ENCODE measurements at regions not wholly inside any gene's neighbourhood (a gene's known extent, or its start where the extent isn't known, plus 50 kb on each side); places are given as distances from the start of the nearest gene placed in this dataset.

- no peak overlapping the region for H3K27ac ChIP-seq (ENCODE audit: low read depth, low read length)
Measured at GRCh38 chr13:34343413-34343940, 525.5 kb downstream of the RFC3 start.

DNA sequence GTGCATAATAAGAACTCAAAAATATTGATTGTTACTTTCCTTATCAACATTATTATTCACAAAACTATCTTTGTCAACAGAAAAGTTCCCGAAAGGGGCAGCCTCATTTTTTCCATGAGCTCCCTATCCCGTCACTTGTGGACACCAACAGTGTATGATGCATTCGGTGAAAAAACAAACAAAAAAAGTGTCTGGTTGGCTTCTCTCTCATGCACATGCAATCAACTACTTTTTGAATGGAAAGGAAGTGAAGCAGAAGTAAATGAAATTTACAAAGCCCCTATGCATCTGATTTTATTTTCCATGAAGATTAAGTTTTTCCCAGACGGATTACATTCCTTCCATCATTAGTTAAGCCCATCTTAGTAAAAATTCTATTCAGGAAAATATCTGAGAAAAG lies 526.9 kb downstream of the RFC3 start:
- ChIA-PET RAD21 (ENCODE audit: low non-redundant PET in 1 of 2, low total read pairs in 2 of 2, uncharacterized antibody in 2 of 2, unreplicated experiment in 2 of 2) (no interaction called here), POLR2A (no interaction called here), CTCF (no interaction called here)
- Histone ChIP-seq H3K4me3 (replicated peaks in 1 of 2; ENCODE audit: low read depth in 1 of 2, low read length in 2 of 2) (no peak overlapping the region), H2AFZ (ENCODE audit: low read depth, low read length, poor library complexity, severe bottlenecking) (no peak overlapping the region), H3K9ac (ENCODE audit: low read length) (no peak overlapping the region), H3K9me2 (ENCODE audit: insufficient read depth) (no peaks in the 10 kb centered on the region), H3K27ac (ENCODE audit: low read depth, low read length) (no peak overlapping the region), H3K4me2 (ENCODE audit: low read length) (no peak overlapping the region), H3K9me3 (ENCODE audit: control insufficient read depth in 1 of 2, insufficient read depth in 1 of 2, low read depth in 1 of 2, low read length in 2 of 2) (no peaks in the 10 kb centered on the region), H3K79me2 (ENCODE audit: insufficient read depth, low read length) (no peaks in the 10 kb centered on the region), H3K36me3 (ENCODE audit: control insufficient read depth in 1 of 2, insufficient read depth in 2 of 2, low read length in 2 of 2) (no peaks in the 10 kb centered on the region), H3K4me1 (ENCODE audit: control insufficient read depth in 1 of 2, insufficient read depth in 2 of 2, low read length in 2 of 2) (peaks cover 0 to 9% of the 10 kb centered on the region in 2 experiments; a peak in 1 of 4 replicates), H3K27me3 (ENCODE audit: insufficient read depth, low read length) (no peaks in the 10 kb centered on the region), H4K20me1 (ENCODE audit: insufficient read depth) (no peaks in the 10 kb centered on the region)
- intact Hi-C loops (cut with micrococcal nuclease): no loop called here
- no peak for ATAC-seq
- no peak for DNase-seq (ENCODE audit: low read depth, low spot score)
- no TSS peak for BruUV-seq (replicated peaks)
- TF ChIP-seq RAD21 (IDR thresholded peaks at IDR 0.05; ENCODE audit: low read depth) (no peak), POLR2A (IDR thresholded peaks at IDR 0.05; ENCODE audit: borderline replicate concordance, extremely low read depth, insufficient read depth, insufficient read length) (no peak), ZNF274 (IDR thresholded peaks at IDR 0.05; ENCODE audit: low read depth, low read length) (no peak), SIN3A (IDR thresholded peaks at IDR 0.05; ENCODE audit: low read depth) (no peak), EZH2 (IDR thresholded peaks at IDR 0.05) (no peak), EZH2phosphoT487 (IDR thresholded peaks at IDR 0.05; ENCODE audit: borderline replicate concordance) (no peak), ELF1 (IDR thresholded peaks at IDR 0.05; ENCODE audit: borderline replicate concordance, low read depth) (no peak)
- TF ChIP-seq, protein P1, sequence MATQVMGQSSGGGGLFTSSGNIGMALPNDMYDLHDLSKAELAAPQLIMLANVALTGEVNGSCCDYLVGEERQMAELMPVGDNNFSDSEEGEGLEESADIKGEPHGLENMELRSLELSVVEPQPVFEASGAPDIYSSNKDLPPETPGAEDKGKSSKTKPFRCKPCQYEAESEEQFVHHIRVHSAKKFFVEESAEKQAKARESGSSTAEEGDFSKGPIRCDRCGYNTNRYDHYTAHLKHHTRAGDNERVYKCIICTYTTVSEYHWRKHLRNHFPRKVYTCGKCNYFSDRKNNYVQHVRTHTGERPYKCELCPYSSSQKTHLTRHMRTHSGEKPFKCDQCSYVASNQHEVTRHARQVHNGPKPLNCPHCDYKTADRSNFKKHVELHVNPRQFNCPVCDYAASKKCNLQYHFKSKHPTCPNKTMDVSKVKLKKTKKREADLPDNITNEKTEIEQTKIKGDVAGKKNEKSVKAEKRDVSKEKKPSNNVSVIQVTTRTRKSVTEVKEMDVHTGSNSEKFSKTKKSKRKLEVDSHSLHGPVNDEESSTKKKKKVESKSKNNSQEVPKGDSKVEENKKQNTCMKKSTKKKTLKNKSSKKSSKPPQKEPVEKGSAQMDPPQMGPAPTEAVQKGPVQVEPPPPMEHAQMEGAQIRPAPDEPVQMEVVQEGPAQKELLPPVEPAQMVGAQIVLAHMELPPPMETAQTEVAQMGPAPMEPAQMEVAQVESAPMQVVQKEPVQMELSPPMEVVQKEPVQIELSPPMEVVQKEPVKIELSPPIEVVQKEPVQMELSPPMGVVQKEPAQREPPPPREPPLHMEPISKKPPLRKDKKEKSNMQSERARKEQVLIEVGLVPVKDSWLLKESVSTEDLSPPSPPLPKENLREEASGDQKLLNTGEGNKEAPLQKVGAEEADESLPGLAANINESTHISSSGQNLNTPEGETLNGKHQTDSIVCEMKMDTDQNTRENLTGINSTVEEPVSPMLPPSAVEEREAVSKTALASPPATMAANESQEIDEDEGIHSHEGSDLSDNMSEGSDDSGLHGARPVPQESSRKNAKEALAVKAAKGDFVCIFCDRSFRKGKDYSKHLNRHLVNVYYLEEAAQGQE (IDR thresholded peaks at IDR 0.05; ENCODE audit: low read depth): no peak
- TF ChIP-seq, protein P2, sequence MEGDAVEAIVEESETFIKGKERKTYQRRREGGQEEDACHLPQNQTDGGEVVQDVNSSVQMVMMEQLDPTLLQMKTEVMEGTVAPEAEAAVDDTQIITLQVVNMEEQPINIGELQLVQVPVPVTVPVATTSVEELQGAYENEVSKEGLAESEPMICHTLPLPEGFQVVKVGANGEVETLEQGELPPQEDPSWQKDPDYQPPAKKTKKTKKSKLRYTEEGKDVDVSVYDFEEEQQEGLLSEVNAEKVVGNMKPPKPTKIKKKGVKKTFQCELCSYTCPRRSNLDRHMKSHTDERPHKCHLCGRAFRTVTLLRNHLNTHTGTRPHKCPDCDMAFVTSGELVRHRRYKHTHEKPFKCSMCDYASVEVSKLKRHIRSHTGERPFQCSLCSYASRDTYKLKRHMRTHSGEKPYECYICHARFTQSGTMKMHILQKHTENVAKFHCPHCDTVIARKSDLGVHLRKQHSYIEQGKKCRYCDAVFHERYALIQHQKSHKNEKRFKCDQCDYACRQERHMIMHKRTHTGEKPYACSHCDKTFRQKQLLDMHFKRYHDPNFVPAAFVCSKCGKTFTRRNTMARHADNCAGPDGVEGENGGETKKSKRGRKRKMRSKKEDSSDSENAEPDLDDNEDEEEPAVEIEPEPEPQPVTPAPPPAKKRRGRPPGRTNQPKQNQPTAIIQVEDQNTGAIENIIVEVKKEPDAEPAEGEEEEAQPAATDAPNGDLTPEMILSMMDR (IDR thresholded peaks at IDR 0.05 in 2 of 3, conservative IDR thresholded peaks at IDR 0.05 in 1 of 3; ENCODE audit: borderline replicate concordance in 1 of 3, insufficient read depth in 1 of 3, low read depth in 2 of 3, low read length in 2 of 3): no peak
- TF ChIP-seq, protein P3, sequence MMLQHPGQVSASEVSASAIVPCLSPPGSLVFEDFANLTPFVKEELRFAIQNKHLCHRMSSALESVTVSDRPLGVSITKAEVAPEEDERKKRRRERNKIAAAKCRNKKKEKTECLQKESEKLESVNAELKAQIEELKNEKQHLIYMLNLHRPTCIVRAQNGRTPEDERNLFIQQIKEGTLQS (IDR thresholded peaks at IDR 0.05): no peak

More at GRCh38 chr13:34343413-34343940, 525.5 kb downstream of the RFC3 start:
- Histone ChIP-seq H3K4me1 (ENCODE audit: control insufficient read depth in 1 of 2, insufficient read depth in 2 of 2, low read length in 2 of 2) (0 out of 4 replicates have a peak, but pooled peaks cover 0 to 4% of the 10 kb centered on the region in 2 experiments), H2AFZ (ENCODE audit: low read depth, low read length, poor library complexity, severe bottlenecking) (no peak overlapping the region), H3K9me3 (ENCODE audit: control insufficient read depth in 1 of 2, insufficient read depth in 1 of 2, low read depth in 1 of 2, low read length in 2 of 2) (no peaks in the 10 kb centered on the region), H3K9ac (ENCODE audit: low read length) (no peak overlapping the region), H3K79me2 (ENCODE audit: insufficient read depth, low read length) (no peaks in the 10 kb centered on the region), H4K20me1 (ENCODE audit: insufficient read depth) (no peaks in the 10 kb centered on the region), H3K36me3 (ENCODE audit: control insufficient read depth in 1 of 2, insufficient read depth in 2 of 2, low read length in 2 of 2) (no peaks in the 10 kb centered on the region), H3K4me3 (replicated peaks in 1 of 2; ENCODE audit: low read depth in 1 of 2, low read length in 2 of 2) (no peak overlapping the region), H3K27me3 (ENCODE audit: insufficient read depth, low read length) (no peaks in the 10 kb centered on the region), H3K9me2 (ENCODE audit: insufficient read depth) (no peaks in the 10 kb centered on the region), H3K4me2 (ENCODE audit: low read length) (no peak overlapping the region)
- intact Hi-C loops (cut with micrococcal nuclease): no loop called here
- RAD21 ChIA-PET (ENCODE audit: low non-redundant PET in 1 of 2, low total read pairs in 2 of 2, uncharacterized antibody in 2 of 2, unreplicated experiment in 2 of 2): no interaction called here
- CTCF ChIA-PET: no interaction called here
- POLR2A ChIA-PET: no interaction called here
- DNase-seq (ENCODE audit: low read depth, low spot score): no peak
- no peak for ATAC-seq
- TF ChIP-seq EGR1 (IDR thresholded peaks at IDR 0.05; ENCODE audit: low read depth): no peak
- TF ChIP-seq, protein P3 (IDR thresholded peaks at IDR 0.05): no peak
- no peak for TF ChIP-seq CBX3 (IDR thresholded peaks at IDR 0.05; ENCODE audit: low read depth)
- no peak for TF ChIP-seq EZH2phosphoT487 (IDR thresholded peaks at IDR 0.05; ENCODE audit: borderline replicate concordance)
- no peak for TF ChIP-seq ELF1 (IDR thresholded peaks at IDR 0.05; ENCODE audit: borderline replicate concordance, low read depth)
- no peak for TF ChIP-seq JUND (IDR thresholded peaks at IDR 0.05)
- no TSS peak for BruUV-seq (replicated peaks)
